HG03159 (cell line): ENCODE measurements at regions not wholly inside any gene's neighbourhood (a gene's known extent, or its start where the extent isn't known, plus 50 kb on each side); places are given as distances from the start of the nearest gene placed in this dataset.
A peak's percentile ranks its signal among the peaks of the same experiment; 100 is the strongest.

Experiments used
- ATAC-seq: cut with Tn5 transposase; IDR thresholded peaks from one replicate; pipeline ENCODE4 v1.9.1; 2021; ENCODE audit warnings: mild to moderate bottlenecking, moderate library complexity; ENCODE audit not compliant: unreplicated experiment

- no peak for ATAC-seq
Observed at GRCh38 chr6:113796038-113796437, 61.1 kb upstream of the MARCKS start.

GRCh38 chr6:113802779-113803178 lies 54.4 kb upstream of the MARCKS start:
- ATAC-seq = no peak

- peak; percentile 86 for ATAC-seq
Observed at GRCh38 chr6:113805173-113805790, 51.9 kb upstream of the MARCKS start.

- no peak for ATAC-seq
Observed at GRCh38 chr6:113805811-113806495, 51.2 kb upstream of the MARCKS start.
